ENCODE measurements at regions not wholly inside any gene's neighbourhood (a gene's known extent, or its start where the extent isn't known, plus 50 kb on each side); places are given as distances from the start of the nearest gene placed in this dataset.

DNA sequence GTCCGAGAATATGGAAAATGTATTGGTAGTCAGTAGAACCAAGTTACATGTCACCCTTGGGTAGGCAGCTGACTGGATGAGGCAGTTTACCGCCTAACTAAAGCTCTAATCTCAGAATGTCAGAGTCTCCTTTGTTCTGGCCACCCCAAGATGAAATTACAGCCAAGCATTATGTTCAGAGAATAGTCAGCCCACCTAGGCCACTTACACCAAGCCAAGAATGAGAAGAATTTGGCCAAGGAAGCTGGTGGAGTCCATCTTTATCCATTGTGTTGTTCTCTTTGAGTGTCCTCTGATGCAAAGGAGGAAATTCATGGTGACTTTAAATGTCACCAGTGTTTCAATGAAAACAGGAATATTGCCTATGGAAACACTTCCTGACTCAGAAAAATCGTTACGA, 275.1 kb upstream of the MAP3K1 start:
- intact Hi-C loops (cut with DNase I; ENCODE audit: low total_unique reads) = no loop called here
- no peaks in the 10 kb centered on the region for H3K9me3 ChIP-seq
- no peaks in the 10 kb centered on the region for H3K27me3 ChIP-seq
- TF ChIP-seq, protein P1, sequence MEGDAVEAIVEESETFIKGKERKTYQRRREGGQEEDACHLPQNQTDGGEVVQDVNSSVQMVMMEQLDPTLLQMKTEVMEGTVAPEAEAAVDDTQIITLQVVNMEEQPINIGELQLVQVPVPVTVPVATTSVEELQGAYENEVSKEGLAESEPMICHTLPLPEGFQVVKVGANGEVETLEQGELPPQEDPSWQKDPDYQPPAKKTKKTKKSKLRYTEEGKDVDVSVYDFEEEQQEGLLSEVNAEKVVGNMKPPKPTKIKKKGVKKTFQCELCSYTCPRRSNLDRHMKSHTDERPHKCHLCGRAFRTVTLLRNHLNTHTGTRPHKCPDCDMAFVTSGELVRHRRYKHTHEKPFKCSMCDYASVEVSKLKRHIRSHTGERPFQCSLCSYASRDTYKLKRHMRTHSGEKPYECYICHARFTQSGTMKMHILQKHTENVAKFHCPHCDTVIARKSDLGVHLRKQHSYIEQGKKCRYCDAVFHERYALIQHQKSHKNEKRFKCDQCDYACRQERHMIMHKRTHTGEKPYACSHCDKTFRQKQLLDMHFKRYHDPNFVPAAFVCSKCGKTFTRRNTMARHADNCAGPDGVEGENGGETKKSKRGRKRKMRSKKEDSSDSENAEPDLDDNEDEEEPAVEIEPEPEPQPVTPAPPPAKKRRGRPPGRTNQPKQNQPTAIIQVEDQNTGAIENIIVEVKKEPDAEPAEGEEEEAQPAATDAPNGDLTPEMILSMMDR (IDR thresholded peaks at IDR 0.05 in 4 of 5, conservative IDR thresholded peaks at IDR 0.05 in 1 of 5) = no peak
- TF ChIP-seq POLR2A (IDR thresholded peaks at IDR 0.05) = no peak
- H3K27ac ChIP-seq = no peak overlapping the region
- H3K36me3 ChIP-seq = no peaks in the 10 kb centered on the region
- H3K4me3 ChIP-seq = no peak overlapping the region
- H3K4me1 ChIP-seq = no peaks in the 10 kb centered on the region
- DNase-seq (no peak), ATAC-seq (no peak)
- in situ Hi-C loops (cut with MboI; ENCODE audit: low sequenced_read_pairs in 4 of 4) = no loop called here

DNA sequence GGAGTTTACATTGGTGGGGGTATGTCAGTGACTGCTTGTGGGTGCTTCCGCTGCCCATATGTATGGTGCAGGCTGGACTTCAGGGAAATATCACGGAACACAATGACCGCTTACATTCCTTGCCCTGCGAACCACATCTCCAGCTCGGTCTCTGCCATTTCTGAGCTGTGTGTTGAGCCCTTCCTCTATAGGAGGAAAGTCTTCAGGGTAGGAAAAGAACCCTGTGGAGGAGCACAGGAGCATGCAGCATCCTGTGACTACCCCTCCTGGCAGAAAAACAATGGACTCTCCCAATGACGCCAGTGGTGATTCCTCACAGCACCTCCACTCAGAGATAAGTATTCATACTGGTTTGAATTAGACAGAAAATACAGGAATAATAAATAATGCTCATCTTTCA, 276.8 kb upstream of the MAP3K1 start:
- intact Hi-C loops (cut with DNase I; ENCODE audit: low total_unique reads) = no loop called here
- in situ Hi-C loops (cut with MboI; ENCODE audit: low sequenced_read_pairs in 4 of 4) = no loop called here
- Histone ChIP-seq H3K9me3 (no peaks in the 10 kb centered on the region), H3K27me3 (no peaks in the 10 kb centered on the region), H3K27ac (no peak overlapping the region), H3K36me3 (no peaks in the 10 kb centered on the region), H3K4me1 (no peaks in the 10 kb centered on the region), H3K4me3 (no peak overlapping the region)
- DNase-seq = no peak
- no peak for ATAC-seq
- no peak for TF ChIP-seq POLR2A (IDR thresholded peaks at IDR 0.05)
- TF ChIP-seq, protein P1 (IDR thresholded peaks at IDR 0.05 in 4 of 5, conservative IDR thresholded peaks at IDR 0.05 in 1 of 5) = no peak

DNA sequence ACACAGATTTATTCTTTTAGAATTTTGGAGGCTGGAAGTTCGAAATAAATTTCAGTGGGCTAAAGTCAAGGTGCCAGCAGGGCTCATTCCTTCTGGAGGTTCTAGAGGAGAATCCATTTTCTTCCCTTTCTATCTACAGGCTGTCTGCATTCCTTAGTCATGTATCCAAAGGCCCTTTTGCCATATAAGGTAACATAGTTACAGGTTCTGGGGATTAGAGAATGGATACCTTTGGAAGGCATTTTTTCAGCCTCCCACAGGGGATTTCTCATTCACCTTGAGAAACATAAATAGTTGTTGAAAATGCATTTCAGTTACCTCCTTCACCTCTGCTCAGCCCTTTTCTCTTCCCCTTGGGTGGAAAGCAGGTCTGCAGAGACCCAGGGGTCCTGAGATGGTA, 280.0 kb upstream of the MAP3K1 start:
- Histone ChIP-seq H3K4me3 (no peak overlapping the region), H3K27ac (no peak overlapping the region), H3K27me3 (no peaks in the 10 kb centered on the region), H3K9me3 (no peaks in the 10 kb centered on the region), H3K4me1 (no peaks in the 10 kb centered on the region), H3K36me3 (no peaks in the 10 kb centered on the region)
- no peak for TF ChIP-seq POLR2A (IDR thresholded peaks at IDR 0.05)
- TF ChIP-seq, protein P1 (IDR thresholded peaks at IDR 0.05 in 4 of 5, conservative IDR thresholded peaks at IDR 0.05 in 1 of 5) = no peak
- in situ Hi-C loops (cut with MboI; ENCODE audit: low sequenced_read_pairs in 4 of 4) (no loop called here), intact Hi-C loops (cut with DNase I; ENCODE audit: low total_unique reads) (no loop called here)
- ATAC-seq = no peak
- DNase-seq = no peak

DNA sequence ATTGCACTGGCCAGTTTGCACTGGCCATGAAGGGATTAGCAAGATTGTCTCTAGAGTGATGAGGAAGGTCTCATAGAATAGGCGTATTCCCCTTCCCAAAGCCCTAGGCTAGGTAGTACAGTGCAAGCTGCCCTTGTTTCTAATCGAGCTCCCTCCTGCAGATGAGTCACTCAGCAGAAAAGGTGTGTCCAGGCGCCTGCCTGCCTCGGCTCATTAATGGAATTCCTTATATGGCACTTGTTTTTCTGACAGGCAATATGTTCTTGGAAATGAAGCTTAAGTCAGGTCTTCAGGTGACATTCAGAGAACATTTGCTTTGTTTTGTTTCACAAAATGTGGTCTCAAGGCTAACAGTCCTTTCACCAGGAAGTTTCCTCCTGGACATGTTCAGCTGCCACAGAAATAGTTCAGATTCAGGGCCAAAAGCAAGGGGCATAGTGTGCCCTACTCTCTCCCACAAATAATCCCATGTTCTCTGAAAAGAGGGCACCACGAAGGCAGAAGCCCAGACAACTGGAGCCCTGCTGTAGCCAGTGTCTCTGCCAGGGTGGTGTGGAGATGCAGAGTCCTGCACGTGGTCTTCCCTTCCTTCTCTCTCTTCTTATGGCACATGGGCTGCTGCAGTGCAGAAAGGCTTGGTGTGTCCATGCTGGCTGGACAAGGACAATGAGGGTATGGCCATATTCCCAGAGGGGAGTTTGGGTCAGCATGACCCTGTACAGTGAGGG, 281.1 kb upstream of the MAP3K1 start:
- H3K4me1 ChIP-seq = no peaks in the 10 kb centered on the region
- H3K36me3 ChIP-seq = no peaks in the 10 kb centered on the region
- H3K9me3 ChIP-seq = no peaks in the 10 kb centered on the region
- no peaks in the 10 kb centered on the region for H3K27me3 ChIP-seq
- intact Hi-C loops (cut with DNase I; ENCODE audit: low total_unique reads) = no loop called here
- no peak overlapping the region for H3K27ac ChIP-seq
- TF ChIP-seq, protein P1 (IDR thresholded peaks at IDR 0.05 in 4 of 5, conservative IDR thresholded peaks at IDR 0.05 in 1 of 5) = no peak
- TF ChIP-seq POLR2A (IDR thresholded peaks at IDR 0.05) = no peak
- DNase-seq = no peak
- ATAC-seq = no peak
- in situ Hi-C loops (cut with MboI; ENCODE audit: low sequenced_read_pairs in 4 of 4) = no loop called here
- H3K4me3 ChIP-seq = no peak overlapping the region

DNA sequence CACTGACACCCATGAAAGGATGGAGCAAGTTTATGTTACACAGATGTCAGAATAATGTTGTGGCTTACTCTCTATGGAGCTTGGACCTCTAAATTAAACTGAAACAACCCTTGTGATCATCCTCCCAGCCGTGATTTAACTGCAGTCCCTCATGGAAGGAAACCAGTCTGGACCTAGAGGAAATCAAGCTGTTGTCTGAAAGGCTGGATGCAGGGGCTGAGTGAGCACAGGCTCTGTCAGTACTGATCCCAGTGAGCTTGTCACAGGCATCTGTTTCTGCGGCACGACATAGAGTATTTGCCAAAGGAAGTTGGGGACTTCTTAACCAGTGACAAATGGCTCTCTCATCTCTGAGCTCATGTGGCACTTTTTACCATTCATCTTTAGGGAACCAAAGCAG, 282.9 kb upstream of the MAP3K1 start:
- Histone ChIP-seq H3K27me3 (no peaks in the 10 kb centered on the region), H3K36me3 (no peaks in the 10 kb centered on the region), H3K27ac (no peak overlapping the region), H3K4me3 (no peak overlapping the region), H3K9me3 (no peaks in the 10 kb centered on the region), H3K4me1 (no peaks in the 10 kb centered on the region)
- in situ Hi-C loops (cut with MboI; ENCODE audit: low sequenced_read_pairs in 4 of 4) = no loop called here
- DNase-seq (no peak), ATAC-seq (no peak)
- TF ChIP-seq POLR2A (IDR thresholded peaks at IDR 0.05) = no peak
- TF ChIP-seq, protein P1 (IDR thresholded peaks at IDR 0.05 in 4 of 5, conservative IDR thresholded peaks at IDR 0.05 in 1 of 5) = no peak
- intact Hi-C loops (cut with DNase I; ENCODE audit: low total_unique reads) = no loop called here

Data from gastrocnemius medialis (tissue), 4 donors.